Smooth muscle cell (in vitro differentiated cells): ENCODE measurements at regions not wholly inside any gene's neighbourhood (a gene's known extent, or its start where the extent isn't known, plus 50 kb on each side); places are given as distances from the start of the nearest gene placed in this dataset.

ENCODE experiments used
- DNase-seq: peaks from one replicate; lab custom pipeline; 2025; ENCODE audit not compliant: unreplicated experiment; lab: John Stamatoyannopoulos, UW
- H2AFZ ChIP-seq: fragments of 200-600 bp; sonication (generic); 2 replicates; pipeline ENCODE4 v1.6.0; 2016; ENCODE audit warnings: antibody characterized with exemption, low read depth, mild to moderate bottlenecking
- H3F3A ChIP-seq: fragments of 200-600 bp; sonication (generic); 2 replicates; pipeline ENCODE4 v1.6.0; 2017; ENCODE audit warnings: antibody characterized with exemption, low read depth
- H3K27ac ChIP-seq: fragments of 200-600 bp; sonication (generic); 2 replicates; pipeline ENCODE4 v1.5.1; 2016; ENCODE audit warnings: low read depth, mild to moderate bottlenecking
- H3K27me3 ChIP-seq: fragments of 200-600 bp; sonication (generic); 2 replicates; pipeline ENCODE4 v1.6.1; 2016; ENCODE audit warnings: low read depth, mild to moderate bottlenecking
- H3K36me3 ChIP-seq: fragments of 200-600 bp; sonication (generic); 2 replicates; pipeline ENCODE4 v1.5.1; 2016; ENCODE audit warnings: low read depth
- H3K4me1 ChIP-seq: fragments of 200-600 bp; sonication (generic); 2 replicates; pipeline ENCODE4 v1.5.1; 2016; ENCODE audit warnings: low read depth
- H3K4me2 ChIP-seq: fragments of 200-600 bp; sonication (generic); 2 replicates; pipeline ENCODE4 v1.6.0; 2016; ENCODE audit warnings: mild to moderate bottlenecking
- H3K4me3 ChIP-seq: fragments of 200-600 bp; sonication (generic); 2 replicates; pipeline ENCODE4 v1.5.1; 2016; ENCODE audit warnings: mild to moderate bottlenecking
- H3K79me2 ChIP-seq: fragments of 200-600 bp; sonication (generic); 2 replicates; pipeline ENCODE4 v1.6.0; 2016; ENCODE audit warnings: low read depth, mild to moderate bottlenecking
- H3K9ac ChIP-seq: fragments of 200-600 bp; sonication (generic); 2 replicates; pipeline ENCODE4 v1.6.0; 2016; ENCODE audit warnings: low read depth
- H3K9me3 ChIP-seq: fragments of 200-600 bp; sonication (generic); replicated peaks from 2 replicates; pipeline ENCODE4 v1.5.1; 2016; ENCODE audit warnings: low read depth
- H4K20me1 ChIP-seq: fragments of 200-600 bp; sonication (generic); 2 replicates; pipeline ENCODE4 v1.6.0; 2016; ENCODE audit warnings: low read depth
- CTCF ChIP-seq: fragments of 200-600 bp; sonication (generic); IDR thresholded peaks from 2 replicates; pipeline ENCODE4 v1.5.1; 2017; ENCODE audit warnings: borderline replicate concordance, mild to moderate bottlenecking, antibody characterized with exemption; ENCODE audit not compliant: insufficient read depth, poor library complexity, severe bottlenecking
- WGBS: methylation state at CpG from one replicate; pipeline ENCODE4 v1.1.7; 2016; ENCODE audit warnings: low lambda C conversion rate; 5-methylcytosine and 5-hydroxymethylcytosine counted together

GRCh38 chr7:130966246-130967009 lies 232.4 kb upstream of the KLF14 start:
- no peak overlapping the region for H2AFZ ChIP-seq
- no peaks in the 10 kb centered on the region for H3K27me3 ChIP-seq
- H3K4me3 ChIP-seq = no peak overlapping the region
- no peaks in the 10 kb centered on the region for H3K79me2 ChIP-seq
- peak overlapping the region; percentile 69 for H3K27ac ChIP-seq
- 74% methylated on average over 5 of the region's 5 CpGs for WGBS
- H3F3A ChIP-seq = peaks cover 5% of the 10 kb centered on the region
- no peaks in the 10 kb centered on the region for H3K36me3 ChIP-seq
- peaks cover 6% of the 10 kb centered on the region for H3K4me1 ChIP-seq
- no peaks in the 10 kb centered on the region for H4K20me1 ChIP-seq
- no peak overlapping the region for H3K4me2 ChIP-seq
- no peak for DNase-seq
- no peak overlapping the region for H3K9ac ChIP-seq
- TF ChIP-seq CTCF = no peak
- H3K9me3 ChIP-seq = no peaks in the 10 kb centered on the region

GRCh38 chr7:130970196-130970595 lies 236.2 kb upstream of the KLF14 start:
- no peaks in the 10 kb centered on the region for H3K36me3 ChIP-seq
- H3K4me1 ChIP-seq = no peaks in the 10 kb centered on the region
- H3K4me3 ChIP-seq = no peak overlapping the region
- H3K9me3 ChIP-seq = no peaks in the 10 kb centered on the region
- no peaks in the 10 kb centered on the region for H3F3A ChIP-seq
- no peaks in the 10 kb centered on the region for H3K27me3 ChIP-seq
- no peaks in the 10 kb centered on the region for H4K20me1 ChIP-seq
- no peak for TF ChIP-seq CTCF
- H3K79me2 ChIP-seq = no peaks in the 10 kb centered on the region
- H3K4me2 ChIP-seq = no peak overlapping the region
- no peak for DNase-seq
- peak overlapping the region; percentile 48 for H3K27ac ChIP-seq
- no peak overlapping the region for H2AFZ ChIP-seq
- no peak overlapping the region for H3K9ac ChIP-seq

- DNase-seq = no peak
- Histone ChIP-seq H3K4me3 (no peak overlapping the region), H3K9me3 (no peaks in the 10 kb centered on the region), H4K20me1 (no peaks in the 10 kb centered on the region), H3K27ac (peak overlapping the region; percentile 48), H3K36me3 (no peaks in the 10 kb centered on the region), H3K27me3 (no peaks in the 10 kb centered on the region), H3K79me2 (no peaks in the 10 kb centered on the region), H3K4me2 (no peak overlapping the region), H3K9ac (no peak overlapping the region), H3F3A (no peaks in the 10 kb centered on the region), H2AFZ (no peak overlapping the region), H3K4me1 (no peaks in the 10 kb centered on the region)
- TF ChIP-seq CTCF = no peak
- WGBS = 65% methylated on average over 1 of the region's 1 CpG
Observed at GRCh38 chr7:130970696-130971095, 236.7 kb upstream of the KLF14 start.

- Histone ChIP-seq H2AFZ (no peak overlapping the region), H3K4me2 (no peak overlapping the region), H3K27ac (peak overlapping the region; percentile 48), H3K9ac (no peak overlapping the region), H3K4me1 (no peaks in the 10 kb centered on the region), H4K20me1 (no peaks in the 10 kb centered on the region), H3K36me3 (no peaks in the 10 kb centered on the region), H3K79me2 (no peaks in the 10 kb centered on the region), H3K9me3 (no peaks in the 10 kb centered on the region), H3F3A (no peaks in the 10 kb centered on the region), H3K27me3 (no peaks in the 10 kb centered on the region), H3K4me3 (no peak overlapping the region)
- TF ChIP-seq CTCF = no peak
- DNase-seq = no peak
- WGBS = 91% methylated on average over 4 of the region's 4 CpGs
Observed at GRCh38 chr7:130971297-130971696, 237.3 kb upstream of the KLF14 start.
